ENCODE measurements at regions not wholly inside any gene's neighbourhood (a gene's known extent, or its start where the extent isn't known, plus 50 kb on each side); places are given as distances from the start of the nearest gene placed in this dataset.

DNA sequence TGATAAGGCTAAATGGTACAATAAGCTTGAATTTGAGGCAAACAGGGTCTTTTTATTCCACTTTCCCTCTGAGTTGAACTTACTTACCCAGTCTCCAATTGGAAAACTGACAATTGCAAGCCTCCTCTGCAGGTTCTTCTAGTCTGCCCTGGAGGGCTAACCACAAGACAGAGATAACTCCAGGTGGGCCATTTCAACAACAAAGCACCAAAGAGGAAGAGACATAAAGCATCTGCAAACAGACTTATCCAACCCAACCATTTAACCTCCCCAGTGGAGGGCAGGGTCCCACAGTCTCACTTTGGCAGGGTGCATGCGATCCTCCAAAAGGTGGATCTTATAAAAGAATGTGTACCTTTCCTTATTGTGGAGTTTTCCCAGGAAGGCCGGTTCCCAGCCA is 525.8 kb downstream of the DIPK2A start:
- TF ChIP-seq POLR2AphosphoS5 (IDR thresholded peaks at IDR 0.05; ENCODE audit: low read depth, low read length), result no peak
- TF ChIP-seq POLR2A (IDR thresholded peaks at IDR 0.05; ENCODE audit: low read depth, low read length), result no peak
